ENCODE measurements at regions not wholly inside any gene's neighbourhood (a gene's known extent, or its start where the extent isn't known, plus 50 kb on each side); places are given as distances from the start of the nearest gene placed in this dataset.

GRCh38 chr1:69479734-69480133 is 88.0 kb upstream of the LRRC7 start:
- intact Hi-C loops (cut with DNase I; ENCODE audit: low total_unique reads): no loop called here
- DNase-seq: no peak
- Histone ChIP-seq H3K9me3 (no peaks in the 10 kb centered on the region), H3K4me1 (no peaks in the 10 kb centered on the region), H3K27me3 (no peaks in the 10 kb centered on the region), H3K4me3 (no peak overlapping the region), H3K36me3 (no peaks in the 10 kb centered on the region), H3K27ac (no peak overlapping the region)
- TF ChIP-seq CTCF (IDR thresholded peaks at IDR 0.05): no peak

GRCh38 chr1:69483246-69483645 is 84.5 kb upstream of the LRRC7 start:
- Histone ChIP-seq H3K4me1 (no peaks in the 10 kb centered on the region), H3K4me3 (no peak overlapping the region), H3K9me3 (no peaks in the 10 kb centered on the region), H3K36me3 (no peaks in the 10 kb centered on the region), H3K27ac (no peak overlapping the region), H3K27me3 (no peaks in the 10 kb centered on the region)
- intact Hi-C loops (cut with DNase I; ENCODE audit: low total_unique reads): no loop called here
- DNase-seq: no peak
- TF ChIP-seq CTCF (IDR thresholded peaks at IDR 0.05): no peak

GRCh38 chr1:69485616-69486015 is 82.1 kb upstream of the LRRC7 start:
- Histone ChIP-seq H3K4me1 (no peaks in the 10 kb centered on the region), H3K27ac (no peak overlapping the region), H3K27me3 (no peaks in the 10 kb centered on the region), H3K4me3 (no peak overlapping the region), H3K9me3 (no peaks in the 10 kb centered on the region), H3K36me3 (no peaks in the 10 kb centered on the region)
- intact Hi-C loops (cut with DNase I; ENCODE audit: low total_unique reads): no loop called here
- TF ChIP-seq CTCF (IDR thresholded peaks at IDR 0.05): no peak
- no peak for DNase-seq

GRCh38 chr1:69491416-69491815 is 76.3 kb upstream of the LRRC7 start:
- Histone ChIP-seq H3K4me1 (no peaks in the 10 kb centered on the region), H3K4me3 (no peak overlapping the region), H3K36me3 (no peaks in the 10 kb centered on the region), H3K27me3 (no peaks in the 10 kb centered on the region), H3K9me3 (no peaks in the 10 kb centered on the region), H3K27ac (no peak overlapping the region)
- intact Hi-C loops (cut with DNase I; ENCODE audit: low total_unique reads): no loop called here
- no peak for DNase-seq
- no peak for TF ChIP-seq CTCF (IDR thresholded peaks at IDR 0.05)

GRCh38 chr1:69492286-69492685 is 75.4 kb upstream of the LRRC7 start:
- DNase-seq: no peak
- Histone ChIP-seq H3K9me3 (no peaks in the 10 kb centered on the region), H3K36me3 (no peaks in the 10 kb centered on the region), H3K27me3 (no peaks in the 10 kb centered on the region), H3K4me3 (no peak overlapping the region), H3K4me1 (no peaks in the 10 kb centered on the region), H3K27ac (no peak overlapping the region)
- intact Hi-C loops (cut with DNase I; ENCODE audit: low total_unique reads): no loop called here
- no peak for TF ChIP-seq CTCF (IDR thresholded peaks at IDR 0.05)

- TF ChIP-seq CTCF (IDR thresholded peaks at IDR 0.05): no peak
- Histone ChIP-seq H3K9me3 (no peaks in the 10 kb centered on the region), H3K4me3 (no peak overlapping the region), H3K4me1 (no peaks in the 10 kb centered on the region), H3K27ac (no peak overlapping the region), H3K36me3 (no peaks in the 10 kb centered on the region), H3K27me3 (no peaks in the 10 kb centered on the region)
- intact Hi-C loops (cut with DNase I; ENCODE audit: low total_unique reads): no loop called here
- no peak for DNase-seq
Observed at GRCh38 chr1:69494221-69494620, 73.5 kb upstream of the LRRC7 start.

Data from tibial artery (tissue), 4 donors.